HCT116 (cell line): ENCODE measurements at regions not wholly inside any gene's neighbourhood (a gene's known extent, or its start where the extent isn't known, plus 50 kb on each side); places are given as distances from the start of the nearest gene placed in this dataset.

Source experiments
- ATAC-seq: fragments of 200-7000 bp; cut with Tn5 transposase; 2 replicates; pipeline ENCODE4 v1.9.1; 2020; ENCODE audit warnings: mild to moderate bottlenecking, moderate library complexity
- BruUV-seq: library from RNA; stranded (reverse); fragments of 400-500 nt; replicated peaks from 2 replicates; lab custom pipeline; 2021; lab: Mats Ljungman, UMichigan
- CTCF ChIA-PET: fragments of 300-600 bp; sonication (Branson Sonifier 250); formaldehyde crosslinking; loops from one replicate; lab custom pipeline; 2021; ENCODE audit warnings: antibody characterized with exemption; lab: Charles Lee
- POLR2A ChIA-PET: fragments of 300-600, 350-600 bp; sonication (Branson Sonifier 250); formaldehyde crosslinking; loops from one replicate; lab custom pipeline; 2021; ENCODE audit warnings: antibody characterized with exemption; lab: Charles Lee
- RAD21 ChIA-PET, 2 experiments: fragments of 300-600 bp; sonication (Branson Sonifier 250); formaldehyde crosslinking; loops; one replicate each; lab custom pipeline; 2023; ENCODE audit warnings: low total read pairs in 2 of 2; ENCODE audit not compliant: uncharacterized antibody in 2 of 2, unreplicated experiment in 2 of 2, low non-redundant PET in 1 of 2; lab: Charles Lee
- DNase-seq: peaks from one replicate; pipeline ENCODE4 v3.0.0-alpha.2; 2010; ENCODE audit warnings: low read depth, low spot score
- H2AFZ ChIP-seq: fragments of 200-600 bp; shearing (Covaris generic), sonication (generic); 2 replicates; pipeline ENCODE4 v1.6.1; 2017; ENCODE audit warnings: low read depth, mixed run types, mixed read lengths, antibody characterized with exemption, low read length; ENCODE audit not compliant: poor library complexity, severe bottlenecking
- H3K27ac ChIP-seq: 2 replicates; pipeline ENCODE4 v1.5.1; 2012; ENCODE audit warnings: low read depth, low read length
- H3K27me3 ChIP-seq: fragments of 200-600 bp; sonication (generic); 2 replicates; pipeline ENCODE4 v1.6.1; 2016; ENCODE audit warnings: mixed run types, low read length, mixed read lengths; ENCODE audit not compliant: insufficient read depth
- H3K36me3 ChIP-seq, 2 experiments: fragments of 200-500 bp in 1 of 2; fragments of 200-600 bp in 1 of 2; sonication (Bioruptor generic) in 1 of 2; sonication (generic) in 1 of 2; 2 replicates each; pipeline versions ENCODE4 v1.5.1 to v1.6.1; 2014 to 2016; ENCODE audit warnings: low read length in 2 of 2, inconsistent platforms in 1 of 2, mixed read lengths in 1 of 2, mixed run types in 1 of 2; ENCODE audit not compliant: insufficient read depth in 2 of 2, control insufficient read depth in 1 of 2
- H3K4me1 ChIP-seq, 2 experiments: fragments of 200-600 bp in 1 of 2; sonication (generic) in 1 of 2; 2 replicates each; pipeline versions ENCODE4 v1.5.1 to v1.6.1; 2012 to 2017; ENCODE audit warnings: low read length in 2 of 2, inconsistent platforms in 1 of 2, mild to moderate bottlenecking in 1 of 2, mixed read lengths in 1 of 2, mixed run types in 1 of 2, moderate library complexity in 1 of 2; ENCODE audit not compliant: insufficient read depth in 2 of 2, control insufficient read depth in 1 of 2
- H3K4me2 ChIP-seq: fragments of 200-600 bp; sonication (generic); 2 replicates; pipeline ENCODE4 v1.6.1; 2017; ENCODE audit warnings: mixed run types, low read length, mixed read lengths
- H3K4me3 ChIP-seq, 2 experiments: fragments of 200-600 bp in 1 of 2; sonication (generic) in 1 of 2; replicated peaks in 1 of 2; 2 replicates each; pipeline ENCODE4 v1.5.1; 2011 to 2016; ENCODE audit warnings: low read length in 2 of 2, control low read depth in 1 of 2, low read depth in 1 of 2, mild to moderate bottlenecking in 1 of 2, mixed read lengths in 1 of 2, mixed run types in 1 of 2
- H3K79me2 ChIP-seq: fragments of 200-600 bp; sonication (generic); 2 replicates; pipeline ENCODE4 v1.6.1; 2017; ENCODE audit warnings: mild to moderate bottlenecking, mixed run types, low read length, moderate library complexity, mixed read lengths; ENCODE audit not compliant: insufficient read depth
- H3K9ac ChIP-seq: fragments of 200-600 bp; sonication (generic); 2 replicates; pipeline ENCODE4 v1.6.1; 2016; ENCODE audit warnings: low read length, mixed read lengths
- H3K9me2 ChIP-seq: fragments of 200-600 bp; sonication (generic), shearing (Covaris generic); 2 replicates; pipeline ENCODE4 v1.6.1; 2017; ENCODE audit warnings: mixed run types, mild to moderate bottlenecking, moderate library complexity; ENCODE audit not compliant: insufficient read depth
- H3K9me3 ChIP-seq, 2 experiments: fragments of 200-500 bp in 1 of 2; fragments of 200-600 bp in 1 of 2; sonication (Bioruptor generic) in 1 of 2; sonication (generic) in 1 of 2; 2 replicates each; pipeline ENCODE4 v1.6.1; 2014 to 2017; ENCODE audit warnings: low read length in 2 of 2, mixed read lengths in 2 of 2, inconsistent platforms in 1 of 2, low read depth in 1 of 2, mild to moderate bottlenecking in 1 of 2, mixed run types in 1 of 2, moderate library complexity in 1 of 2; ENCODE audit not compliant: control insufficient read depth in 1 of 2, insufficient read depth in 1 of 2
- H4K20me1 ChIP-seq: fragments of 200-600 bp; sonication (generic), shearing (Covaris generic); 2 replicates; pipeline ENCODE4 v1.6.1; 2017; ENCODE audit warnings: mixed run types, mild to moderate bottlenecking, moderate library complexity; ENCODE audit not compliant: insufficient read depth
- CBX3 ChIP-seq: IDR thresholded peaks from 2 replicates; pipeline ENCODE4 v1.6.1; 2012; ENCODE audit warnings: low read depth
- CEBPB ChIP-seq: IDR thresholded peaks from 2 replicates; pipeline ENCODE4 v1.6.1; 2012; ENCODE audit warnings: low read depth
- ELF1 ChIP-seq: IDR thresholded peaks from 2 replicates; pipeline ENCODE4 v1.6.1; 2012; ENCODE audit warnings: low read depth, borderline replicate concordance
- FOSL1 ChIP-seq: IDR thresholded peaks from 2 replicates; pipeline ENCODE4 v1.6.1; 2012; ENCODE audit warnings: low read depth
- MAX ChIP-seq: IDR thresholded peaks from 2 replicates; pipeline ENCODE4 v1.6.1; 2012
- POLR2A ChIP-seq: IDR thresholded peaks from 2 replicates; pipeline ENCODE4 v1.7.0; 2011; ENCODE audit warnings: borderline replicate concordance; ENCODE audit not compliant: insufficient read depth, insufficient read length; ENCODE audit errors: extremely low read depth
- RAD21 ChIP-seq: IDR thresholded peaks from 2 replicates; pipeline ENCODE4 v1.6.1; 2012; ENCODE audit warnings: low read depth, mild to moderate bottlenecking
- SIN3A ChIP-seq: IDR thresholded peaks from 2 replicates; pipeline ENCODE4 v1.6.1; 2012; ENCODE audit warnings: low read depth
- SP1 ChIP-seq: IDR thresholded peaks from 2 replicates; pipeline ENCODE4 v1.6.1; 2012; ENCODE audit warnings: low read depth
- TCF7L2 ChIP-seq: IDR thresholded peaks from 2 replicates; pipeline ENCODE4 v1.7.0; 2011; ENCODE audit warnings: borderline replicate concordance, inconsistent platforms; ENCODE audit not compliant: insufficient read depth, insufficient read length; ENCODE audit errors: extremely low read depth
- YY1 ChIP-seq: IDR thresholded peaks from 2 replicates; pipeline ENCODE4 v1.6.1; 2011; ENCODE audit warnings: low read length, low read depth, moderate library complexity, mild to moderate bottlenecking; ENCODE audit not compliant: insufficient replicate concordance; ENCODE audit errors: extremely low read depth
- ZBTB33 ChIP-seq: IDR thresholded peaks from 2 replicates; pipeline ENCODE4 v1.6.1; 2011; ENCODE audit warnings: mild to moderate bottlenecking, low read length, moderate library complexity; ENCODE audit not compliant: insufficient replicate concordance; ENCODE audit errors: extremely low read depth
- ZFX ChIP-seq: fragments of 450-650 bp; IDR thresholded peaks from 2 replicates; pipeline ENCODE4 v1.6.1; 2017
- ZNF274 ChIP-seq: fragments of 200-500 bp; sonication (Bioruptor generic); IDR thresholded peaks from 2 replicates; pipeline ENCODE4 v1.6.1; 2014; ENCODE audit warnings: mild to moderate bottlenecking, low read depth, low read length, inconsistent platforms
- intact Hi-C: fragments of 100-400 bp; cut with micrococcal nuclease; formaldehyde crosslinking; loops from 2 replicates; pipeline ENCODE4 v1.10.0; 2022

GRCh38 chr17:69947027-69947759 lies 127.8 kb upstream of the KCNJ16 start:
- no peaks in the 10 kb centered on the region for H3K27me3 ChIP-seq
- intact Hi-C loops: no loop called here
- TF ChIP-seq ELF1 (no peak), TCF7L2 (no peak), FOSL1 (no peak), ZBTB33 (no peak), RAD21 (no peak), CEBPB (no peak), MAX (no peak), POLR2A (no peak), YY1 (no peak), SIN3A (no peak), SP1 (no peak), CBX3 (no peak), ZFX (no peak), ZNF274 (no peak)
- no peaks in the 10 kb centered on the region for H3K36me3 ChIP-seq
- RAD21 ChIA-PET: no interaction called here
- no peak overlapping the region for H2AFZ ChIP-seq
- DNase-seq (no peak), ATAC-seq (no peak)
- H3K4me3 ChIP-seq: no peak overlapping the region
- H3K9me2 ChIP-seq: no peaks in the 10 kb centered on the region
- H3K9me3 ChIP-seq: peaks cover 3 to 10% of the 10 kb centered on the region in 2 experiments; a peak in 2 of 4 replicates
- no peak overlapping the region for H3K4me2 ChIP-seq
- POLR2A ChIA-PET: no interaction called here
- CTCF ChIA-PET: no interaction called here
- BruUV-seq: no TSS peak
- no peaks in the 10 kb centered on the region for H3K4me1 ChIP-seq
- no peak overlapping the region for H3K9ac ChIP-seq
- H3K27ac ChIP-seq: no peak overlapping the region
- no peaks in the 10 kb centered on the region for H4K20me1 ChIP-seq
- H3K79me2 ChIP-seq: no peaks in the 10 kb centered on the region
